C4-2B (cell line): ENCODE measurements at regions not wholly inside any gene's neighbourhood (a gene's known extent, or its start where the extent isn't known, plus 50 kb on each side); places are given as distances from the start of the nearest gene placed in this dataset.

Experiments
- H3K27ac ChIP-seq: fragments of 450-650 bp; 2 replicates; pipeline ENCODE4 v1.5.1; 2017
- ZFX ChIP-seq: fragments of 450-650 bp; IDR thresholded peaks from 2 replicates; pipeline ENCODE4 v1.6.1; 2017
- TF ChIP-seq, protein P1 (sequence below): fragments of 450-650 bp; conservative IDR thresholded peaks from 2 replicates; pipeline ENCODE4 v1.5.1; 2017; ENCODE audit warnings: mild to moderate bottlenecking

GRCh38 chr13:110061270-110061669 lies 245.7 kb downstream of the COL4A1 start:
- TF ChIP-seq, protein P1, sequence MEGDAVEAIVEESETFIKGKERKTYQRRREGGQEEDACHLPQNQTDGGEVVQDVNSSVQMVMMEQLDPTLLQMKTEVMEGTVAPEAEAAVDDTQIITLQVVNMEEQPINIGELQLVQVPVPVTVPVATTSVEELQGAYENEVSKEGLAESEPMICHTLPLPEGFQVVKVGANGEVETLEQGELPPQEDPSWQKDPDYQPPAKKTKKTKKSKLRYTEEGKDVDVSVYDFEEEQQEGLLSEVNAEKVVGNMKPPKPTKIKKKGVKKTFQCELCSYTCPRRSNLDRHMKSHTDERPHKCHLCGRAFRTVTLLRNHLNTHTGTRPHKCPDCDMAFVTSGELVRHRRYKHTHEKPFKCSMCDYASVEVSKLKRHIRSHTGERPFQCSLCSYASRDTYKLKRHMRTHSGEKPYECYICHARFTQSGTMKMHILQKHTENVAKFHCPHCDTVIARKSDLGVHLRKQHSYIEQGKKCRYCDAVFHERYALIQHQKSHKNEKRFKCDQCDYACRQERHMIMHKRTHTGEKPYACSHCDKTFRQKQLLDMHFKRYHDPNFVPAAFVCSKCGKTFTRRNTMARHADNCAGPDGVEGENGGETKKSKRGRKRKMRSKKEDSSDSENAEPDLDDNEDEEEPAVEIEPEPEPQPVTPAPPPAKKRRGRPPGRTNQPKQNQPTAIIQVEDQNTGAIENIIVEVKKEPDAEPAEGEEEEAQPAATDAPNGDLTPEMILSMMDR: no peak
- no peak for TF ChIP-seq ZFX
- H3K27ac ChIP-seq: no peak overlapping the region

DNA sequence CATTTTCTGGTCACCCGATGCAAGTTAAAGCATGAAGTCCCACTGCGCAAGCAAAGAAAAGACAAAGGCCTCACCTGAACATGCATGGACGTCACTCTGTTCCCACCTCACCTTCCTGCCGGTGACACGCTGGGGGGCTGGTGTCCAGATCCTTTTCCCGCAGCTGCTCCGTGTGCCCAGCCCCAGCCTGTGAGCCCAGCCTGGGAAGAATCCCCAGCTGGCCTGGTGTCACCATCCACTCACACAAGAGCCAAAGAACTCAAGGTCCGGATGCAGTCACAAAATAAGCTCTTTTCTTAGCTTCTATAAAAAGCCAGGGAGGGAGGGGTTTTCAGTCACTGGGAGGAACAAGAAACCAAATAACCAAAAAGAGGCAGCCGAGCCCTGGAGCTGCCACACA lies 249.9 kb downstream of the COL4A1 start:
- TF ChIP-seq, protein P1: no peak

DNA sequence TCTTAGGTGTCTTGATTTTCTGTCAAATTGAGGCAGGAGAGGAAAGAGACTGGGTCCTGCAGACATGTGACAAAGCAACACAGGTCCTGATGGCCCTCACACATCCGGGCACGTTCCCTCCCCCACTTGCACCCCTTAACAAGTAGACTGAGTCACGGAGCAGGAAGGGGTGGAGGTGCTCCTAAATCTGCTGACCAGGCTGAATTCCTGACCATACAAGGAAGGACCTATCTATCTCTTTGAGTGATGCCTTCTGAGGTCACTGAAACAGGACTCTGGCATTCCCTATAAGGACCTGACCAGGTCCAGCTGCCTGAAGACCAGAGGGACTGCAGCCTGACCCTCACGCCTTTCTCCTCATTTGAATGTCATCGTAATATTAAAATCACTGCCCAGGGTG lies 250.3 kb downstream of the COL4A1 start:
- H3K27ac ChIP-seq: no peak overlapping the region
- TF ChIP-seq, protein P1: no peak
- no peak for TF ChIP-seq ZFX

More for the DNA sequence above, 249.9 kb downstream of the COL4A1 start:
- H3K27ac ChIP-seq: no peak overlapping the region

- no peak overlapping the region for H3K27ac ChIP-seq
- TF ChIP-seq, protein P1: no peak
- TF ChIP-seq ZFX: no peak
These were observed 251.9 kb downstream of the COL4A1 start for GRCh38 chr13:110055089-110055488.

- H3K27ac ChIP-seq: no peak overlapping the region
- TF ChIP-seq, protein P1: no peak
- no peak for TF ChIP-seq ZFX
These were observed 252.9 kb downstream of the COL4A1 start for GRCh38 chr13:110054041-110054440.

DNA sequence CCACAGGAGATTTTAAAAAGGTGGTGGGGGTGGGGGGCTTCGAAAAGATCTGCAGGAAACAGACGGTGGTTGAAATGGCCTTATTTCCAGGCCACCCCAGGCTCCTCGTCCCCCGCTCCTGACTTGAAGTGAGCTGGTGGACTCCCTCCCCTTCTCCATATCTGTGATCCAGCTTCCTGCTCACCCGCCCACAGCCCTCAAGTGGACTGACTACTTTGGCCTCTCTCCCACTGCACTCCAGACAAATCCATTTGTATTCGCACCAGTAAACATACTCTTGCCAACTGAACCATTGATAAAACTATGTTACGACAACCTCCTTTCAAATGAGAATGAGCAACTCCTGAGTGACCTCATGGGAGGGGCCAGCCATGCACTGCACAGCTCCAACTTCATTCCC lies 259.5 kb downstream of the COL4A1 start:
- H3K27ac ChIP-seq: no peak overlapping the region
- TF ChIP-seq, protein P1: no peak
- TF ChIP-seq ZFX: no peak

- no peak overlapping the region for H3K27ac ChIP-seq
- TF ChIP-seq, protein P1: no peak
- TF ChIP-seq ZFX: no peak
These were observed 260.1 kb downstream of the COL4A1 start for GRCh38 chr13:110046811-110047210.
